ENCODE measurements at regions not wholly inside any gene's neighbourhood (a gene's known extent, or its start where the extent isn't known, plus 50 kb on each side); places are given as distances from the start of the nearest gene placed in this dataset.

- no peak for TF ChIP-seq TCF4 (CRISPR knock-in tag; IDR thresholded peaks at IDR 0.05; ENCODE audit: borderline replicate concordance)
- no peak for TF ChIP-seq RARB (CRISPR knock-in tag; IDR thresholded peaks at IDR 0.05)
- TF ChIP-seq BACH2 (CRISPR knock-in tag; IDR thresholded peaks at IDR 0.05; ENCODE audit: borderline replicate concordance) = no peak
- no peak for TF ChIP-seq ZNF70 (CRISPR knock-in tag; IDR thresholded peaks at IDR 0.05)
- no peak for TF ChIP-seq ISL1 (CRISPR knock-in tag; IDR thresholded peaks at IDR 0.05)
- TF ChIP-seq ZC3H10 (CRISPR knock-in tag; IDR thresholded peaks at IDR 0.05) = no peak
- no peak for TF ChIP-seq ZNF8 (CRISPR knock-in tag; IDR thresholded peaks at IDR 0.05)
- TF ChIP-seq ZFP30 (CRISPR knock-in tag; IDR thresholded peaks at IDR 0.05) = no peak
- no peak for TF ChIP-seq ARNTL (CRISPR knock-in tag; IDR thresholded peaks at IDR 0.05; ENCODE audit: borderline replicate concordance, low read depth)
- no peak for TF ChIP-seq ESRRG (CRISPR knock-in tag; IDR thresholded peaks at IDR 0.05)
- no peak for TF ChIP-seq CSRNP3 (CRISPR knock-in tag; IDR thresholded peaks at IDR 0.05)
- TF ChIP-seq PATZ1 (CRISPR knock-in tag; IDR thresholded peaks at IDR 0.05; ENCODE audit: borderline replicate concordance) = no peak
- no peak for TF ChIP-seq OSR1 (CRISPR knock-in tag; IDR thresholded peaks at IDR 0.05)
- no peak for TF ChIP-seq ZFP3 (CRISPR knock-in tag; IDR thresholded peaks at IDR 0.05)
Observed at GRCh38 chr2:172162739-172163336, 60.1 kb upstream of the DLX2 start.

All from SK-N-SH treated with all-trans-retinoic acid at 6 μM for 48 hours (cell line).